GM12874 (cell line): ENCODE measurements at regions not wholly inside any gene's neighbourhood (a gene's known extent, or its start where the extent isn't known, plus 50 kb on each side); places are given as distances from the start of the nearest gene placed in this dataset.

Experiments used
- TF ChIP-seq, protein P1 (sequence below): IDR thresholded peaks from 2 replicates; pipeline ENCODE4 v1.5.1; 2011; ENCODE audit warnings: low read depth, mild to moderate bottlenecking, control low read depth, low read length, moderate library complexity; ENCODE audit not compliant: insufficient read depth

DNA sequence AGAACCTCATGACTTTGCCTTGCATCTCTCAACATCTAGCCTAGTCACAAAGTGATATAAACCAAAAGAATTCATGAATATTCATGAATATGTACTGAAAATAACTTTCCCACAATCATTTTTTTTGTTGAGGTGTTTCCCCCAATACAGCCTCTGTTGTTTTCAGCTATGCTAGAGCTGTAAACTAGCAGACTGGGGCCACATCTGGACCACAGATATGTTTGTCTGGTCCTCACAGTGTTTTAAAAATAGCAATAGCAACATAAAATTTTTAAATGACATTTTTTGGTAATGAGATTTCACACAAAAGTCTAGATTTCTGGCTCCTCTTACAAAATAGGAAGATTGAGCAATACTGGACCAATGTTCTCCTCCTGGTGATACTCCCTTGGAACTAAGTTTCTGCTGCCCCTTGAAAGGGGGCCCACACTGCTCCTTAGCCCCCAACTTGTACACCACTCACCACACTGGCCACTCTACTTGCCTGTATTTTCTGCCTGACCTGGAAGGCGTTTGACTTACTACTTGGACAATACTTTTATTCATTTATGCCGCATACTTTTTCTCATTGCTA lies 81.2 kb downstream of the BMP4 start:
- TF ChIP-seq, protein P1, sequence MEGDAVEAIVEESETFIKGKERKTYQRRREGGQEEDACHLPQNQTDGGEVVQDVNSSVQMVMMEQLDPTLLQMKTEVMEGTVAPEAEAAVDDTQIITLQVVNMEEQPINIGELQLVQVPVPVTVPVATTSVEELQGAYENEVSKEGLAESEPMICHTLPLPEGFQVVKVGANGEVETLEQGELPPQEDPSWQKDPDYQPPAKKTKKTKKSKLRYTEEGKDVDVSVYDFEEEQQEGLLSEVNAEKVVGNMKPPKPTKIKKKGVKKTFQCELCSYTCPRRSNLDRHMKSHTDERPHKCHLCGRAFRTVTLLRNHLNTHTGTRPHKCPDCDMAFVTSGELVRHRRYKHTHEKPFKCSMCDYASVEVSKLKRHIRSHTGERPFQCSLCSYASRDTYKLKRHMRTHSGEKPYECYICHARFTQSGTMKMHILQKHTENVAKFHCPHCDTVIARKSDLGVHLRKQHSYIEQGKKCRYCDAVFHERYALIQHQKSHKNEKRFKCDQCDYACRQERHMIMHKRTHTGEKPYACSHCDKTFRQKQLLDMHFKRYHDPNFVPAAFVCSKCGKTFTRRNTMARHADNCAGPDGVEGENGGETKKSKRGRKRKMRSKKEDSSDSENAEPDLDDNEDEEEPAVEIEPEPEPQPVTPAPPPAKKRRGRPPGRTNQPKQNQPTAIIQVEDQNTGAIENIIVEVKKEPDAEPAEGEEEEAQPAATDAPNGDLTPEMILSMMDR: no peak

DNA sequence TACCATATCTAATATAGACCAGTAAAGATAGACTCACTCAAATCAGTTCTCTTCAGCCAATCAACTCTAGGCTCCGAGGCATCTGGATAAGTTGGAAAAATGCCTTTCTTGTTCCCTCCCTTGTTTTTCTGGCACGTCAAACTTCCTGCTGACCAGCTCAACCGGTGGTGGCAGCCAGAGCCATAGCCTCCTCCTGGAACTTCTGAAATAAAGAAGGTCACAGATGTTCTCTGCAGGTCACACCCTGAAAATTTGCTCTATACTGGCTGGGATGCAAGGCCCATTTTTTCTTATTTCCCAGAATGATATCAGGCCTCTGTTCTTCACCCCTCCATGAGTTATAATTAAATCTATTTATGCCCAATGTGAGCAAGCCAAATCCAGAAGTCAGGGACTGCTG lies 81.9 kb downstream of the BMP4 start:
- TF ChIP-seq, protein P1: no peak

DNA sequence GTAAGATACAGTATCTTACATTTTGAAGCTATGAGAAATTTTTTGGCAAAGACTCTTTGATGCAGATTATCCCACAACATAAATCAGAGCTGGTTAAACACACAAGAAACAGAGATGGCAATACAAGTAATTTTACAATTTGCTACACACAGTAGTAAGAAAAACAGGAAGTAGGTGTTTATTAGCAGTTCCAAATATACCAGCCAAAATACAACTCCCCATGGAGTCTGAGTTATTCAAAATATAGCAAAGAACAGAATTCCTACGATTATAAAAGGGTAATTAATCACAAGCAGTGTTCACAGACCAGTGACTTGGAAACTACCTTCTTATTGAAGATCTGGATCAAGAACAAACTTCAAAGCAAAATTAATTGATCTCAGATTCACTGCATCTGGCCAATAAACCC lies 83.9 kb downstream of the BMP4 start:
- TF ChIP-seq, protein P1: no peak

DNA sequence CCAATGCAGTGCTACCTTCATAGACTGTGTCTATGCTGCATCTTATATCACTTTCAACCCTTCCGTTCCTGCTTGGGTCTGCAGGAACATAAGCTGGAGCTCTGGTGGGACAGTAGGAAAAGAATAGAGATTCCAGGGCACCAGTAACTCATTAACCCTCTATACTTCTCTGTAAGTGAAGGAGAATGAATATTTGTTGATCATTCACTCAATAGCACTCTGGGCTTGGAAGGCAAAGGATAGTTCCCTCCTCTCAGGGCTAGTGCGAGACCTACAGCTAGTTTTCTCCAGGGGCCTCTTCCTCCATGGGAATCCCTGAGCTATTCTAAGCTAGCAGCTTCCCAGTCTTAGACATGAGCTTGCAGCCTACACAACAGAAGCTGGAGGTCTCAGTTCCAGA lies 84.7 kb downstream of the BMP4 start:
- TF ChIP-seq, protein P1: no peak

DNA sequence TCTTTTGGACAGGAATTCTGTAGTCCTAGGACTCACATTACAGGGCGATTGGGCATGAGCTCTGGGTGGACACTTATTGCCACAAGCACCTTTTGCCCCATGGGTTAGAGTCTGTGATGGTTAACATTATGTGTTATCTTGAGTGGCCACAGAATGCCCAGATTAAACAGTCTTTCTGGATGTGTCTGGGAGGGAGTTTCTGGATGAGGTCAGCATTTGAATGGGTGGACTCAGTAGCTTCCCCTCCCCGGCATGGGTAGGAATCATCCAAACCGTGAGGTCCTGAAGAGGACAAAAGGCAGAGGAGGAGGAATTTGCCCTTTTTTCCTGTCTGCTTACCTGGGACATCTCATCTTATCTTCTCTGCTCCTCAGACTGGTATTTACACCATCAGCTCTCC lies 85.6 kb downstream of the BMP4 start:
- TF ChIP-seq, protein P1: no peak

DNA sequence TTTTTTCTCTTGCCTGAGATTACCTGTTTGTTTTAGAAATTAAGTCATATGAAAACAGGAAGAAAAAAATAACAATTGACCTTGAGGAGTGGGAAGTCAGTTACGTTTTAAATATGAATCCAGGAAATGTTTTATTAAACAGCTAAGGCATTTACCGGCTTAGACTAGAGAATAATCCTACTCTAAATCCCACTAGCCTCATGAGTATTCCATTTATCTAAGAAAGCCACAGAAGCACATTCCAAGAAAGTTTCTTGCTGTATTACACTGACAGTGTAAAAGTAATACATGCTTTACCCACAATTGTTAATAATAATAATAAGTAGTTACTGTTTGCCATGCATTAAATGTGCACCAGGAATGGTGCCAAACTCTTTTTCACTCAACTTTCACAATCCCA lies 90.9 kb downstream of the BMP4 start:
- TF ChIP-seq, protein P1: no peak

DNA sequence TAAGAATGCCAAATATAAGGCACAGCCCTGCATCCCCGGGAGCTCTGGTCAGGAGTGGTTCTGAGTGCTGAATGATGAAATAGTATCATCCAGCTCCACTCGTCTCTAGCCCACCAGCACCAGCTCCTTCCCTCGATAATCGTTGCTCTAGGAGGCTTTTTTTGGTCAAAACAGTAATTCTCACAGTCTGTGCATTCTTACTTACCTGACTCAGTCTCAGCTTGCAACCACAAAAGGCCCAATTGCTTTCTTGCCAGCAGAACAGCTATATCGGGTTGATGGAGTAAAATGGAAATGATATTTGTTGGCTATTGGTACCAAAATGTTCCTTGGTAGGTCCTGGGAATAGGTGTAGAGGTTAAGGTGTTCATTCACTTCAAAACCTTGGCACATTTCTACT lies 94.8 kb downstream of the BMP4 start:
- TF ChIP-seq, protein P1: no peak
